GM21528 (cell line): ENCODE measurements at regions not wholly inside any gene's neighbourhood (a gene's known extent, or its start where the extent isn't known, plus 50 kb on each side); places are given as distances from the start of the nearest gene placed in this dataset.

Experiments
- ATAC-seq: cut with Tn5 transposase; IDR thresholded peaks from one replicate; pipeline ENCODE4 v1.9.1; 2021; ENCODE audit warnings: mild to moderate bottlenecking, moderate library complexity; ENCODE audit not compliant: unreplicated experiment, low FRiP score

DNA sequence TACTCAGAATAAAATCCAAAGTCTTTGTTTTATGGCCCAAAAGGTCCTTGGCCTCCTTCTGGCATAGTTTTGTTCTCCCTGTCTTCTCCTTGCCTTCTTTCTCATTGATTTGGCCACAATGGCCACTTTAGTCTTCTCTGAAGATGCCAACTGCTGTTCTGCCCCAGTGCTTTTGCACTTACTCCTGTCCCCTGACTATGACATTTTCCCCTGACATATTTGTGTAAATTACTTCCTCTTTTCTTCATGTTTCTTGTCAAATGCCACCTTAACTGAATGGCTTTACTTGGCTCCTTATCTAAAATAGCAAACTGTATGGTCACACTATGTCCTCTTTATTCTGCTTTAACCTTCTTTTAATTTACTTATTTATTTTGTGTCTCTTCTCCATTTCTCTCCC lies 484.7 kb upstream of the ARRDC3 start:
- no peak for ATAC-seq

DNA sequence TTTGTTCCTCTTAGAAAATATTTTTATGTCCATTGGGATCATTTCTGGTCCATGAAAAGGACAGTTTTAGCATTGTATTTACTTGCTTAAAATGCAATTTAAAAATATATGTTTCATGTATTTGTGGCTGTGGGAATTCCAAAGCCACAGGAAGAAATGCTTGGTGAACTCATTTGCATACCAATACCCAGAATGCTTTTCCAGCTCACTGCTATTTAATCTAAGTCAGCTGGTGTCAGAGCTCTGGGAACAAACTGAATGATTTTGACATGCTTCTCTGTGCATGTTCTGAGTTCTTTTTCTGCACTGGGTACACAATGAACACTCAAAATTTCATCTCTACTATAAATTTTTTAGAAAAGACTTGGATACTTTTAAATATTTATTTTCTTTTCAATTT lies 482.8 kb upstream of the ARRDC3 start:
- ATAC-seq: no peak

DNA sequence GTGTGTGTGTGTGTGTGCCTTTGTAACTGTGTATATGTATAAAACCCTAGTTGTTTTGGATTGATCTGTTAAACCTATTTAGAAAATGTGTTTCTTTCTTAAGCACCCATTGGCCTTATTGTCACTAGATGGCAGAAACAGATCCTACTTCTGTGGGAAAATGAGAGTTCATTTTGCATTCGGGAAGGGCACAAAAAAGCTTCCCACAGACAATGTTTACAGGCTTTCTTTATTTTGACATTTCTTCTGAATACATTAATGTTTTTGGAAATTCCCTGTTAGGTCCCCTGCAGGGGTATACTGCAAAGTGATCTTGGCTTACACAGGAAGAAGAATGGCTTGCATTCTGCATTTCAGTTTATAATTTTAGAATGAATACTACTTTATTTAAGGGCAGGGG lies 481.8 kb upstream of the ARRDC3 start:
- ATAC-seq: no peak

DNA sequence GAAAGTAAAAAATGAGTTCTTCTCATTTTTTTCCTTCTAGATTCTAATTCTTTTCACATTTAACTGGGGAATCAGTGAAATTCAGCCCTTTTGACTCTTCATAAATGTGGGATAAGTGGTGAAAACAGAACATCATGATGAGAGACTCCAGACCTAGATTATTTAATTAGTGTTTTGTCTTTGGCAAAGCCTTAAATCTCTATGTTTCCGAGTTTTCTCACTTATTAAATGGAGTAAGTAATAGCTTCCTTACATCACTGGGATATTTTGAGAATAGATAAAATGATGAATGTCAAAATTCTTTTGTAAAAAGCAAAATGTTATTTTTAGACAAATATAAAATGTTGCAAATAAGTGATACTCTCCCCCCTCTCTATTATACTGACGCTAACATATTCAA lies 468.6 kb upstream of the ARRDC3 start:
- ATAC-seq: no peak

DNA sequence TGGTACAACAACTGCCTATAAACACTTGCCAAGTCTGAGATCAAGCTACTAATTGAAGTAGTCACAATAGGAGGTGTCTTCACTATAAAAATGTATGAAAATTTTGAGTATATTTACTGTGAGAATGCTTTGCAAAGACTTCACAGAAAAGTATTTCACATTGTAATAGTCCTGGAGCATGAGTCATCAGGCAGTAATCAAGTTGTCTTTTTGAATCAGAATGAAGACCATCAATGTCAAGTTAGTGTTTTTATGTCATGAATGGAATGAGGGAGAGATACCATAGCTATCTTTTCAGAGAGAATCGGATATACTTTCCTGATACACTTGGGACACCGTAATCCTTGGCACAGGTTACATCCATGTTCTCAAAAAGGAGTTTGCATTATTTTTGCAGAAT lies 466.9 kb upstream of the ARRDC3 start:
- ATAC-seq: no peak

DNA sequence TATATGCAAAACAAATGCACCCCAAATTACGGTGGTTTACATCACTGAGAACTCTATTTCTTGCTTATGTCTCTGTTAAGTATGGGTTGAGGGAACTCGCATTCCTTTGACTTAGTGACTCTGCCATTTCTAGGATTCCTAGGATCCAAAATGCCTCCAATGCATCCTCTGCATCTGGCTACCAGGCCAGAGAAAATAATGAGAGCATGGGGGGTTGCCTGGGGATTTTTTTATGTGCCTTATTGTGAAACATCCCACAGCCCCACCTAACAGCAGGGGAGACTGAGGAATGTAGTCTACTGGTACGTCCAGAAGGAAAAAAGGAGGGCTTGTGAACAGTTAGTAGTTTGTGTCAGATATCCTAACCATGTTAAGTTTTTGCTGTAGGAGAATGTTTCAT lies 466.0 kb upstream of the ARRDC3 start:
- no peak for ATAC-seq

DNA sequence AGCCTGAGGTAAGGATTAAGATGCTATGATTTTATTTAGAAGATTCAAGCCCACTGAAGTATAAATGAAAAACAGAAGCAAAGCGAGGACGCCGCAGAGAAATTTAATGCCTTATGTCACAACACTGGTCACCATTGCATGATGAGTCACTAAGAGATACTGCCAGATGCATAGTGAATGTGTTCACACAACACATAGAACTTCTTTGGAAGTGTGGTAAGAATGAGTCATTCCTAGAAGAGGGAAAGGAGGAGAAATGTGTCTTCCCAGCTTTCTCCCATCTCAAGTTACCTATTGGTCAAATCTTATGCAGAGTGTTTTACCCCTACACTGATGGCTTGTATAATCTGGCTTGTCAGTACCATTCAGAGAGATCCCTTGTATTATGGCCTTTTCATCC lies 465.3 kb upstream of the ARRDC3 start:
- no peak for ATAC-seq

DNA sequence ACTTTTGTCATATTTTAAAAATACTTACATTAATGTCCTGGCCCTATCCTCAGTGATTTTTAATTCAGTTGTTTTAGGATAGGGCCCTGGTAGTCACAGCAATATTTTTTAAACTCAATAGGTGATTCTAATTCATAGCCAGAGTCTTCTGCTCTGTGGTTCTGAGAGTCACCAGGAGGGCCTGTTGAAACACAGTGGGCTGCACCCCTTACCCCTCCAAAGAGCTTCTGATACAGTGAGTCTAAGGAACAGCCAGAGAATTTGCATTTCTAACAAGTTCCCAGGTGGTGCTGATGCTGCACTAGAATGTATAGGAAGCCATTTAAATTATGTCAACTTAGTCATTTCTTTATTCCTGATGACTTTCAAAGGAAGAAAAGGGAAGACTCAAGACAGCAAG lies 458.3 kb upstream of the ARRDC3 start:
- ATAC-seq: no peak

DNA sequence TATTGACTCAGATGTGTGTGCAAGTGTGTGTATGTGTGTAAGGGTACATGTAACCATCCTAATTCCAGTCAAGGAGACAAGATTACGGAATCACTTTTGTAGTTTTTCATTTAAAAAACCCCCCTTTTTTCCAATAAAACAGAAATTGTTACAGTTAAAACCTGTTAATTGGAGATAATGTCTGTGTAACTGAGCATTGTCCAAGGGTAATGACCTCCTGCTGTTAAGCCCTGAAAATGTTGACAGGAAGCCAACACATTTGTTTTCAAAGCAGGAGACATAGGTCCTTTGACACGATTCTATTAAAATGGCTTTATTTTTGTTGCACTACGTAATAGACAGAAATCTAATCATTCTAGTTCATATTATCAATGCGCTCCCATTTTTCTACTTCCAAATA lies 457.3 kb upstream of the ARRDC3 start:
- ATAC-seq: no peak

DNA sequence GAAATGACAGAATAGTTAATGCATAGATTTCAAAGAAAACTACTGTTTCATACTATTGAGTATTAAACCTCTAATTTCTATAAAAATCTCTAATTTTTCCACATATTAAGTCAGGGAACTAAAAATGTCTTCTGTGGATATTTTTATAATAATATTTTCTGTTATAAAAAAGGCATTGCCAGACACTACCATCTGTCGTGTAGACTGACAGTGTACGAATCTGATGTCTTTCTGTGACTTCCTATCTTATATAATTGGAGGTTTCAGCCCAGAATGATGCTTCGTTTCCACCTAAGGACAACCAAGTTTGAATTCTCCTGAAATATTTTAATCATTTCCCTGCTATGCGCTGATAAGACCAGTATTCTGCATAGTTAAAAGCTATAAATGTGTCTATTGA lies 456.6 kb upstream of the ARRDC3 start:
- no peak for ATAC-seq

DNA sequence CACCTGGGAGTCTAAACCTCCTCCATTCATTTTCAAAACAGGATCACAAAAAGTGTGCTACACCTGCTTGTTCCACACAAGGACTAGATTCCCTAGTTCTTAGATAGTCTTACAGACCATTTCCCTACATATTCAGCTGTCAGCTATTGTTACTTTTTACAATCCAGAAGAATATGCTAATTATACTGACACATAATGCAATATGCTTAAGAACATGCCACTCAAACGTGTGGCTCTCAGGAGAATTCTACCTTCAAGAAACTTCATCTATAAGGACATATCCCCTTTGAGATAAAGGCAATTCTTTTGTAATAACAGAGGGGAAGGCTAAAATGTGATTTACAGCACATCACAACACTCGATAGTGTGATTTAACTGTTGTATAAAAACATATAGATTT lies 456.1 kb upstream of the ARRDC3 start:
- no peak for ATAC-seq

DNA sequence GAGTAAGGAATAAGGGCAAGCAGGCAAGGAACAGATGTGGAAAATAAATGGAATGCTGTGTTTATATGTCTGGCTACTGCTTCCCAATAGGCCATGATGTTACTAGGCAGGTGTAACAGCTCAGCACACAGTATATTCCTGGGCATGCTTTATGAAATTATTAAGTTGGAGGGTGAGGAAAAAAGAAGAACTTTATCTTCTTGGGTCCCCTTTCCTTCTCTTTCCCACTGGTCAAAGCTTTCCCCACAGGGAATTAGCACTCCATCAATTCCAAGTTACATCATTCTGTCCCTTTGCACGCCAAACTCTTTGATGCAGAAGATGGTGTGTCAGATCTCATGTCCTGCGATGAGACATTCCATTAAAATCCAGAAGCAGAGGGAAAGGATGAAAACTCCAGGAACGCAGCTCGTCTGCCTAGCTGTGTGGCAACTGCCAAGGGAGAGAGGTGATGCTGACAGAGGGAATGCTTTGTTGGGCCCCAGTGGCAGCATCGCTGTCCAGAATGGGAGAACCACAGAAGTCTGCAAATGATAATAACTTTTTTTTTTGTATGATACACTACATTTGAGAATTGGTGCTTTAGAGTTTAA lies 447.3 kb upstream of the ARRDC3 start:
- no peak for ATAC-seq

DNA sequence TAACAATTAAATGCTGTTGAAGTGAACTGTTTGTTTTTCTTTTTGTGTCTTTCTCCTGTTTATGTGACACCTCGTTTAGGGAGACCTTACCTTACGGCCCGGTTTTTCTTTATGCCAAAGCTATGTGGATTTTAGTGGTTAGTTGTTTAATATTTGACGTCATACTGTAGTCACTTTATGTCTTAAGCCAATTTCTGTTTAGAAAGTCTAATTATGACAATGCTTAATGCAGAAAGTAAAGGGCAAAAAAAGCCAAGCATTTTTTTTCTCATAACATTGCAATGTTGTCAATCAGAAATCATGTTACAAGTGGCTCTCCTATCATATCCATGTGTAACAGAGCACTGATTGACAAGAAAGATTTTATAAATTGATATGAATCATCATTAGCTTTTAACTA lies 442.5 kb upstream of the ARRDC3 start:
- no peak for ATAC-seq

DNA sequence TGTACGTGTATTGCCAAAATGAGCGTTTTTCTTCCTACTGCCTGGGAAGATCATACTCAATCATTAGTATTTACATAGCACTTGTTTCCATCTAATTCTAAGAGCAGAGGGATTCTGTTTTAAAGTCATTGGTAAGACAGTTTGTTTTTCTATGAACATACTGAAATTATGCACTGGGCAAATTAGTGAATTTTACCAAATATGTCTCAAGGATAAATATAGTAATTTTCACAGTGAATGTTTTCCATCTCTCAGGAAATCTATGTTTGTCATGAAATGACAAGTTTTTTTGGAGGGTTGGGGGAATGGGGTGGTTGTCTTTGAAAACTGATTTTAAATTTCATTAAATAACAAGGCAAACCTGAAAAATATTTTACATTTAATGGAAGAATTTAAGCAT lies 441.3 kb upstream of the ARRDC3 start:
- ATAC-seq: no peak

DNA sequence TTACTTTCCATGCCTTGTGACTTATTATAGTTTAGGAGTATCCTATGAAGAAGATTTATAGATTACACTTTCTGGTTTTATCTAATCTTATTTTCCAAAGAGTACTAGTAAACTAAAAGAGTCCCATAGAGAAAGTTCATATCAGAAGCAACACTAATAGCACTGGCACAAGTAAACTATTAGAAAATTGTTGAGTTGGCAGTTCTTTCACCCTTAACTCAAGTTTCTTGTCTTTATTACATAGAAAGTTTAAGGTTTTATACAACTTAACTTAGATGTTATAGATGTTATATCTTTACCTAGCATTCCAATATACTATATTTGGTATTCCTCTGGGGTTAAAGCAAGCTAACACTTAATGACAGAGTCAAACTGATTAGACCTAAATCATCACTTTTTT lies 437.8 kb upstream of the ARRDC3 start:
- ATAC-seq: no peak

DNA sequence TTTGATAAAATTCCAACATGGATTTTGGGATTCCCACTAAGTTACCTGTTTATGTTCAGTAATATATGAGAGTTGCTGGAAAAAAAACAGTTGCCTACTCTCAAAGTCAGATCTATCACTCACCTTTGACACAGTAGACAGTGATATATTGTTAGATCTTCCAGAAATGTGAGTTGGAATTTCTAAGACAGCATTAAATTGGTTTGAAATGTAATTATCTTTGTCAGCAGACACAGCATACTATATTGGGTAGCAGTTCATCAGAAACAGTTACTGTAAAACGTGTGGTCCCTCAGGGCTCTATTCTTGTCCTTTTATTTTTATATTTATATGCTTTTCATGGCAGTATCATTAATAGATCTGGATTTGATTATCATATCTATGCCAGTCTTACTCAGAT lies 433.6 kb upstream of the ARRDC3 start:
- ATAC-seq: no peak

DNA sequence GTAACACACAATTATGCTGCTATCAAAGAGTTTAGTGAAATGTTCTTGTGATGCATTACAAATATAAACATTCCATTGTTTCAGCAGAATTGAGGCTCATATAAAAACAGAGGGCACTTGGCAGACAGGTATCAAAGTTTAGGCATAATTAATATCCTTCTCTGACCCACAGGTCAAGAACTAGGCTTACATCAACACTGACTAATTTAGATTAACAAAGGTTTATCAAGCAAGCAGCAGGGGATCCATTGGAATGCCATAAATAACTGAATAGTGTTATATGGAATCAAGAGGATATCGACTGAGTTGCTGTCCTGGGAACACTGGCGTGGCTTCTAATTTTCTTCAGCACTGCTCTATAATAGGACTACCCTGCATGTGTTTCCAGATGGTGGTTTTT lies 414.5 kb upstream of the ARRDC3 start:
- ATAC-seq: no peak

DNA sequence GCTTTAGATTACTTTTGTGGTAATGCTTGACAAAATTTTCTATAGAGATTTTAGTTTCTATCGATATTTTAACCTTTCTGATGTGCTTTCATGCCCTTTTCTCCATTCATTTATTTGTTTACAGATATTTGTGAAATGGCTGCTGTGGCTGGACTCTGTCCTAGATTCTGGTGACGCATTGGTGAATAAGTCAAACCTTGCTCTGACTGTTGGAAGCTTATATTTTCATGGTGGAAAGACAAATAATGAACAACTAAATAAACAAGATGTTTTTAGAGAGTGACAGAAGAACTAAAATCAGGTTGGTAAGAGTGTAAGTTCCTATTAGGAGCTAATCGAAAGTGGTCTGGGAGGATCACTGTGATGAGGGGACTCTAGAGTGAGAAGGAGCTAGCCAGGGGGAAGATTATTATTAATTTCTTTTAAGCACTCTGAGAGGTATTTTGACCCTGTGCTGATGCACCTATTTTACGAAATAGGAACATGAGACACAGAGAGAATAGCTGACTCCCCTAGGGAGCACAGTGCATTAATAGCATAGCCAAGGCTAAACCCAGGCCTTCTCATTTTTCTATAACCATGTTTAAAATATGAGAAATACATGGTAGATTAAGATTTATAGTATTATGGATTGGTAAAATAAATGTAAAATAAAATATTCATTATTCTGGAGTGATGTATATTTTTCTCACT lies 411.9 kb upstream of the ARRDC3 start:
- no peak for ATAC-seq

DNA sequence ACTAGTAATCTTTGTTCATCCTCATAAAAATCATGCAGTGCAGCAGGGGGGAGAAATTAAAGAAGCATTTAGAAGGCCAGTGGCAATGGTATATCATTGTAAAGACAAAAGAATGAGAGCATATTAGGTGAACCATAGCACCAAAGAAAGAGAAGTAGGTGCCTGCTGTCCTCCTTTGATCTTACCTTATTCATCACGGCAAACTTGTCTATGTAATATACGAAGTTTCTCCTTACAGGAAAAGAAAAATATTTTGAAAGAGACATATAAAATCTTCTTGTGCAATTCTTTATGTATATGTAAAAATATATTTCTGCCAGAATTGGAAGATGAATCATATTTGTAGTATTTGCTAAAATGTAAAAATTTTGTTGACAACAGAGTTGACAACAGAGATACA lies 411.3 kb upstream of the ARRDC3 start:
- no peak for ATAC-seq

DNA sequence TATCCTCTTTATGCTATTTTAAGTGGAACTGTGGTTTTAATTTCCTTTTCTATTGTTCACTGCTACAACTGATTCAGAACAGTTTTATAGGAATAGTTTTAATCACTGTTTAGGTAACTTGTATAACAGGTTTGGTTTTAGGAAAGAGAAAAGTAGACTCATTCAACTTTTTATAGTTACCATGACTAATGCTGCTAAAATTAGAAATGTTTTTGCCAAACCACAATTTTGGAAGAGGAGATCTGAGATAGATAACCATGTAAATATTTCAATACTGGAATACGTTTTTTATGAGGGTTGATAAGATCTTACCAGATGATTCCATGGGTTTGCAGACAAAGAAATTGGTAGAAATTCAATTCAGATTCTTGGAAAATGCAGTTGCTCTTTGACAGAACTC lies 404.6 kb upstream of the ARRDC3 start:
- ATAC-seq: no peak

DNA sequence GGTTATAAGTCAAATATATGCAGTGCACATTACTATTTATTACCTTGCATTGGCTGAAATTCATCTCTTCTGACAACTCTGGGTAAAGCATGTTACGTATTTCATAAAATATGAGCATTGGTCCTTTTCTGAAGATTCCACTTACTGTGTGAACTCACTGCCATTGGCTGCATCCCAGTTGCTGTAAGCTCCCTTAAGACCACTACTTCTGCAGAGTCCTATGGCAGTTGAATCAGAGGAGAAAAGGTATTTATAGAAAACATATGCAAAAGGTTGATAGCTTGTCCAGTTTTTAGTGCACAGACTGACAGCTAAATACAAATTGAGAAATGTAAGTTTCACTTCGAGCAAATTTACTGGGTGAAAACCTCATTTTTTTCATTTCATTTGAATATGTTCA lies 394.6 kb upstream of the ARRDC3 start:
- no peak for ATAC-seq

DNA sequence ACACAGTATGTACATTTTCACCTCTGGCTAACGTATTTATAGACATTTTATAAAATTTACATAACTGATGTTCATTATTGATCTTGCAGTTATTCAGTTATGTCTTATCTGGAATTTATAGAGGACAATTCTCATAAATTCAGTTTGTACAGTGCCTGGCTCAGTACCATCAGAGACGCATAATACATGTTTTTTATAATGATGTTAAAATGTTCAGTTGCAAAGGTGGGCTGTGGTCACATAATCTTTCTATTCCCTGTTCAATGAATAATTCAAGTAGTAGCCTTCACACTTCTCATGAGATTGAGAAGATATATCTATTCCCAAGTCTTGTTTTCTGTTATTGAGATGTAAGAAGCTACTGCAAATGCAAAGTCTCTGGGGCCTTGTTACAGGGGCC lies 393.1 kb upstream of the ARRDC3 start:
- ATAC-seq: no peak

DNA sequence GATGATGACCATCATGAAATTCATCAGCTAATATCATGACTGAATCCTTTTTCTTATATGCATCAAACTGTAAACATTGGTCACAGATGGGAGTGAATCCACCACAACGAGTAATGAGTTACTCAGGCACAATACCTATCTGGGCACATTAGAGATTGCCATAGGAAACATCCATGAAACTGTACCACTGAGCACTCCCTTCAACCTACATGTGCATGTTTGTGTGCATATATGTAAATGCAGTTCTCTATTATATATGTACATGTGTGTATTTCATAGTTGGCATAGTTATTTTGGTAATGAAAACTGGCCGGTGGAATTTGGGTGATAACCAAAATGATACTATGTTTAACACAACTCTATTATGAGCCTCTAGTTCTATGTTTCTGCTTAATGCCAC lies 387.3 kb upstream of the ARRDC3 start:
- ATAC-seq: no peak
